ENCODE measurements at regions not wholly inside any gene's neighbourhood (a gene's known extent, or its start where the extent isn't known, plus 50 kb on each side); places are given as distances from the start of the nearest gene placed in this dataset.
"Not testable (repeated sequence)": the region's sequence is repeated elsewhere in the genome, so short reads cannot be mapped to it uniquely, and the experiment has no call there.

DNA sequence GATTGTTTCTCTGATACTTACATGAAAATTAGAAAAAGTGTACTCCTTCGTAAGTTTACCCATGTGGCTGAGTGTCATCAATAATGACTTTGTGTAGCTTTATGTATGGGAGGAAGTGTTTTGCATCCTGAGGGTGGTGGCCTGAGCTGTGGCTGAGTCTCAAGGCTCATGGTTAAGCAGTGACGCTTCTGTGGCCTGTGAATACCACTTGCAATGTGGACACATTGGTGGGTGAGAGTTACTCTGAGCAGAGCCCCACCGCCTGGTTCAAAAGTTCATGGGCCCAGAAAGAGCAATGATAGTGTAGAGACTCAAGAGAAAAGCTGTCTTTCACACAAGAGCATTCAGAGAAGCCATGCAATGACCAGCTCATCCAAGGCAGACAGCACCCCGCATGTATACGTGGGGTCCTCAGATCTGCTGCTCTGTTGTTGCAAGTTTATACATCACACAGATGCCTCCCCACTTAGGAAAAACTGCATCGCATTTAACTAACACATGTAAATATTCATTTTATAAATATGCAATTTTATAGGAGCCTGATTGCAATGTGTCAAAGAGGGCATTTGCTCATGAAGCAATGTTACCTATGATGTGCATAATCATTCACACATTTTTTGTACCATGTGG, 55.1 kb upstream of the FRMD6 start:
- Histone ChIP-seq H3K27me3 (ENCODE audit: insufficient read depth, poor library complexity, severe bottlenecking) (peaks cover 7% of the 10 kb centered on the region), H3K27ac (replicated peaks) (no peak overlapping the region), H3K4me3 (replicated peaks; ENCODE audit: insufficient read depth, low read length) (no peak overlapping the region)
- DNase-seq (ENCODE audit: low read depth in 1 of 2, low spot score in 1 of 2) = no peak
- TF ChIP-seq, protein P1, sequence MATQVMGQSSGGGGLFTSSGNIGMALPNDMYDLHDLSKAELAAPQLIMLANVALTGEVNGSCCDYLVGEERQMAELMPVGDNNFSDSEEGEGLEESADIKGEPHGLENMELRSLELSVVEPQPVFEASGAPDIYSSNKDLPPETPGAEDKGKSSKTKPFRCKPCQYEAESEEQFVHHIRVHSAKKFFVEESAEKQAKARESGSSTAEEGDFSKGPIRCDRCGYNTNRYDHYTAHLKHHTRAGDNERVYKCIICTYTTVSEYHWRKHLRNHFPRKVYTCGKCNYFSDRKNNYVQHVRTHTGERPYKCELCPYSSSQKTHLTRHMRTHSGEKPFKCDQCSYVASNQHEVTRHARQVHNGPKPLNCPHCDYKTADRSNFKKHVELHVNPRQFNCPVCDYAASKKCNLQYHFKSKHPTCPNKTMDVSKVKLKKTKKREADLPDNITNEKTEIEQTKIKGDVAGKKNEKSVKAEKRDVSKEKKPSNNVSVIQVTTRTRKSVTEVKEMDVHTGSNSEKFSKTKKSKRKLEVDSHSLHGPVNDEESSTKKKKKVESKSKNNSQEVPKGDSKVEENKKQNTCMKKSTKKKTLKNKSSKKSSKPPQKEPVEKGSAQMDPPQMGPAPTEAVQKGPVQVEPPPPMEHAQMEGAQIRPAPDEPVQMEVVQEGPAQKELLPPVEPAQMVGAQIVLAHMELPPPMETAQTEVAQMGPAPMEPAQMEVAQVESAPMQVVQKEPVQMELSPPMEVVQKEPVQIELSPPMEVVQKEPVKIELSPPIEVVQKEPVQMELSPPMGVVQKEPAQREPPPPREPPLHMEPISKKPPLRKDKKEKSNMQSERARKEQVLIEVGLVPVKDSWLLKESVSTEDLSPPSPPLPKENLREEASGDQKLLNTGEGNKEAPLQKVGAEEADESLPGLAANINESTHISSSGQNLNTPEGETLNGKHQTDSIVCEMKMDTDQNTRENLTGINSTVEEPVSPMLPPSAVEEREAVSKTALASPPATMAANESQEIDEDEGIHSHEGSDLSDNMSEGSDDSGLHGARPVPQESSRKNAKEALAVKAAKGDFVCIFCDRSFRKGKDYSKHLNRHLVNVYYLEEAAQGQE (IDR thresholded peaks at IDR 0.05; ENCODE audit: insufficient replicate concordance, low read depth) = no peak
- TF ChIP-seq POLR2AphosphoS5 (IDR thresholded peaks at IDR 0.05; ENCODE audit: low read depth) (no peak), GABPA (IDR thresholded peaks at IDR 0.05; ENCODE audit: low read depth) (no peak), SPI1 (IDR thresholded peaks at IDR 0.05; ENCODE audit: borderline replicate concordance, low read depth) (no peak)
- TF ChIP-seq, protein P2, sequence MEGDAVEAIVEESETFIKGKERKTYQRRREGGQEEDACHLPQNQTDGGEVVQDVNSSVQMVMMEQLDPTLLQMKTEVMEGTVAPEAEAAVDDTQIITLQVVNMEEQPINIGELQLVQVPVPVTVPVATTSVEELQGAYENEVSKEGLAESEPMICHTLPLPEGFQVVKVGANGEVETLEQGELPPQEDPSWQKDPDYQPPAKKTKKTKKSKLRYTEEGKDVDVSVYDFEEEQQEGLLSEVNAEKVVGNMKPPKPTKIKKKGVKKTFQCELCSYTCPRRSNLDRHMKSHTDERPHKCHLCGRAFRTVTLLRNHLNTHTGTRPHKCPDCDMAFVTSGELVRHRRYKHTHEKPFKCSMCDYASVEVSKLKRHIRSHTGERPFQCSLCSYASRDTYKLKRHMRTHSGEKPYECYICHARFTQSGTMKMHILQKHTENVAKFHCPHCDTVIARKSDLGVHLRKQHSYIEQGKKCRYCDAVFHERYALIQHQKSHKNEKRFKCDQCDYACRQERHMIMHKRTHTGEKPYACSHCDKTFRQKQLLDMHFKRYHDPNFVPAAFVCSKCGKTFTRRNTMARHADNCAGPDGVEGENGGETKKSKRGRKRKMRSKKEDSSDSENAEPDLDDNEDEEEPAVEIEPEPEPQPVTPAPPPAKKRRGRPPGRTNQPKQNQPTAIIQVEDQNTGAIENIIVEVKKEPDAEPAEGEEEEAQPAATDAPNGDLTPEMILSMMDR (IDR thresholded peaks at IDR 0.05; ENCODE audit: insufficient read depth, low read length) = no peak

DNA sequence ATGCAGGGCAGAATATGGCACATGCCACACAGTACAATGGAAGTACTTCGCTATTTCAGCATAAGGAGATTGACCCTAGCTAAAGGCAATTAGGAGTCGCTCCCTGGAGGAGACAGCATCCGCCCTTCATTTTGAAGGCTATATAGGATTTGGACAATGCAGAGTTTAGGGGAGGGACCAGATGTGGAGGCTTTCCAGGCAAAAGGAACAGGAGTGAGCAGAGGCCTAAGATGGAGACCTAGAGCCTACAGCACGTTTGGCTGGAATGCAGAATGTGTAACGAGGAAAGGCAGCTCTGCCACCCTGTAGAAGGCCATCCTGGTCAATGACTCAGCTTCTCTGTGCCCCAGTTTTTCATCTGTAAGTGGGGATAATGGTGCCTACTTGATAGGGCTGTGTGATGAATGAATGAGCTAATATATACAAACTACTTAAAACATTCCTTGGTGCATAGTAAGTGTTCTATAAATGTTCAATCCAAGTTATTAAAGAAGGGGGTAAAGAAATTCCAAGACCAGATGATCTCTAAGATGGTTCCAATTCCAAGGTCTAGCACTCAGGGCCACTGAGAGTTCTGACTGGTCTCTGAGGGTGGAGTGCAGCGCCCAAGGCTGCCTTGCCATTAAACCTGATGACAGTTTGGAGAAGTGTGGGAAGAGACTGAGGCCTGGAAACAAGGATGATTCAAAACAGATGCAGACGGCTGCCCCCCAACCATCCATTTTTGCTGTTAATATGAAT, 54.3 kb upstream of the FRMD6 start:
- Histone ChIP-seq H3K4me3 (replicated peaks; ENCODE audit: insufficient read depth, low read length) (no peak overlapping the region), H3K27ac (replicated peaks) (no peak overlapping the region), H3K27me3 (ENCODE audit: insufficient read depth, poor library complexity, severe bottlenecking) (peaks cover 7% of the 10 kb centered on the region)
- DNase-seq (ENCODE audit: low read depth in 1 of 2, low spot score in 1 of 2) = no peak
- TF ChIP-seq, protein P1 (IDR thresholded peaks at IDR 0.05; ENCODE audit: insufficient replicate concordance, low read depth) = no peak
- TF ChIP-seq SPI1 (IDR thresholded peaks at IDR 0.05; ENCODE audit: borderline replicate concordance, low read depth) (no peak), GABPA (IDR thresholded peaks at IDR 0.05; ENCODE audit: low read depth) (no peak), POLR2AphosphoS5 (IDR thresholded peaks at IDR 0.05; ENCODE audit: low read depth) (no peak)
- TF ChIP-seq, protein P2 (IDR thresholded peaks at IDR 0.05; ENCODE audit: insufficient read depth, low read length) = no peak

DNA sequence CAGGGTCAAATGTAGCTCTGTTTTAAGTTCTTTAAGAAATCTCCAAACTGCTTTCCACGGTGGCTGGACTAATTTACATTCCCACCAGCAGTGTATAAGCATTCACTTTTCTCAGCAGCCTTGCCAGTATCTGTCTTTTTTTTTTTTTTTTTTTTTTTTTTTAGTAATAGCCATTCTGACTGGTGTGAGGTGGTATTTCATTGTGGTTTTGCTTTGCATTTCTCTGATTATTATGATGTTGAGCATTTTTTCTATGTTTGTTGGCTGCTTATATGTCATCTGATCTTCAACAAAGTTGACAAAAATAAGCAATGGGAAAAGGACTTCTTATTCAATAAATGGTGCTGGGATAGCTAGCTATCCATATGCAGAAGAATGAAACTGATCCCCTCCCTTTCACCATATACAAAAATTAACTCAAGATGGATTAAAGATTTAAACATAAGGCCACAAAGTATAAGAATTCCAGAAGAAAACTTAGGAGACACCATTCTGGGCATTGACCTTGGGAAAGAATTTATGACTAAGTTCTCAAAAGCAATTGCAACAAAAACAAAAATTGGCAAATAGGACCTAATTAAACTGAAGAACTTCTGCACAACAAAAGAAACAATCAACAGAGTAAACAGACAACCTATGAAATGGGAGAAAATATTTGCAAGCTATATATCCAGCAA, 52.6 kb upstream of the FRMD6 start:
- not testable (repeated sequence) for H3K27ac ChIP-seq (replicated peaks); H3K4me3 ChIP-seq (replicated peaks; ENCODE audit: insufficient read depth, low read length); DNase-seq (ENCODE audit: low read depth in 1 of 2, low spot score in 1 of 2); H3K27me3 ChIP-seq (ENCODE audit: insufficient read depth, poor library complexity, severe bottlenecking)

DNA sequence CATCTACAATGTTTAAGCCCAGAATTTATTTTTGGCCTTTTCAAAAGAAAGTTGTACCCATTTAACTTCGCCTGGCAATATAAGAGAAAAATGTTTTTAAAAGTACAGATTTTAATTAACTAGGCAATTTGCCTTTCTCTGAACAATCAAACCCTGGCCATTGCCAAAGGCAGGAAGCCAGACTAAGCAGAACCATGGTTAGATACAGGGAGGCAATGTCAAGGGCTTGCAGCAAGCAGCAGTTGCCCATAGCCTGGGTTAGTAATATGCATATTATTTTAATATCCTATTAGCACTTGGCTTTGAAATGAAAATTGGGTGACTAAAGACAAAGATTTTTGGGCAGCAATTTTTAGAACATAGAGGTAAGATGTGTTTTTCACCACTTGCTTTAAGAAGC, 51.1 kb upstream of the FRMD6 start:
- no peak for DNase-seq (ENCODE audit: low read depth in 1 of 2, low spot score in 1 of 2)
- H3K27me3 ChIP-seq (ENCODE audit: insufficient read depth, poor library complexity, severe bottlenecking) = peaks cover 4% of the 10 kb centered on the region
- no peak overlapping the region for H3K4me3 ChIP-seq (replicated peaks; ENCODE audit: insufficient read depth, low read length)
- TF ChIP-seq POLR2AphosphoS5 (IDR thresholded peaks at IDR 0.05; ENCODE audit: low read depth) (no peak), GABPA (IDR thresholded peaks at IDR 0.05; ENCODE audit: low read depth) (no peak), SPI1 (IDR thresholded peaks at IDR 0.05; ENCODE audit: borderline replicate concordance, low read depth) (no peak)
- TF ChIP-seq, protein P1 (IDR thresholded peaks at IDR 0.05; ENCODE audit: insufficient replicate concordance, low read depth) = no peak
- TF ChIP-seq, protein P2 (IDR thresholded peaks at IDR 0.05; ENCODE audit: insufficient read depth, low read length) = no peak
- H3K27ac ChIP-seq (replicated peaks) = no peak overlapping the region
